GM04503 (cell line): ENCODE measurements at regions not wholly inside any gene's neighbourhood (a gene's known extent, or its start where the extent isn't known, plus 50 kb on each side); places are given as distances from the start of the nearest gene placed in this dataset.
A peak's percentile ranks its signal among the peaks of the same experiment; 100 is the strongest.
"Not testable (repeated sequence)": the region's sequence is repeated elsewhere in the genome, so short reads cannot be mapped to it uniquely, and the experiment has no call there.

ENCODE experiments used
- DNase-seq: peaks from one replicate; pipeline ENCODE4 v3.0.0-alpha.2; 2012; ENCODE audit warnings: low read depth

DNA sequence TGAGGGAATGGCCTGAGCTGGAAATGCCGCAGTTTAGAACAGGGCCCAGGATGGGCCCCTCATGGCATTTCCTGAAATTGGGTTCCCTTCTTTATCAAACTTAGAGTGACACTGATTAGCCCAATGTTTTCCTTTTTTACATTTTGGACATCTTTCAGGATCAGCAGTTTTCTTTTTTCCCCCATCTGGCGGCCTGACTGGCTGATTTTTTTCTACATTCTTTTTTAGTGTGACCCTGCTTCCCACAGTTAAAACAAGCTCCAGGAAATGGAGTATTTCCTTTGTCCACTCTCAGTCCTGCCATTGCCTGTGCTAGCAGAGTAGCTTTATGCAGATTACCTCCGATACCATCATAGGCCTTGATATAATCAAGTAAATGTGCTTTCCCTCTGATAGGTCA lies 185.8 kb upstream of the IGF1 start:
- DNase-seq, result not testable (repeated sequence)

DNA sequence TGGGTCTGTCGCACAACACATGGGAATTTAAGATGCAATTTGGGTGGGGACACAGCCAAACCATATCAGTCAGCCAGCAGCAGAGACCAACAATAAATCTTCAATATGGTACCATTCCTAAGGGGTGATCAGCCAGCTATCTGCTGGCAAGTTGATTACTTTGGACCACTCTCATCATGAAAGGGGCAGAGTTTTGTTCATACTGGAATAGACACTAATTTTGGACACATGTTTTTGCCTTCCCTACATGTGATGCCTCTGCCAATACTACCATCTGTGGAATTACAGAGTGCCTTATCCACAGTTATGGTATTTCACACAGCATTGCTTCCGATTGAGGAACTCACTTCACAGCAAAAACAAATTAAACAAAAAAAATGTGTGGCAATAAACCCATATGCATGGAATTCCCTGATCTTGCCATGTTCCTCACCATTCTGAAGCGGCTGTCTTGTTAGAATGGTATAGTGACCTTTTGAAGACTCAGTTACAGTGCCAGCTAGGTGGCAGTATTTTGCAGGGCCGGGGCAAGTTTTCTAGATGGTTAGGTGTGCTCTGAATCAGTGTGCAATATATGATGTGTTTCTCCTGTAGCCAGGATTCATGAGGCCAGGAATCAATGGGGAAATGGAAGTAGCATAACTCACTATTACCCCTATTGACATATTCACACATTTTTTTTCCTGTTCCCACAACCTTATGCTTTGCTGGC lies 179.0 kb upstream of the IGF1 start:
- no peak for DNase-seq

DNA sequence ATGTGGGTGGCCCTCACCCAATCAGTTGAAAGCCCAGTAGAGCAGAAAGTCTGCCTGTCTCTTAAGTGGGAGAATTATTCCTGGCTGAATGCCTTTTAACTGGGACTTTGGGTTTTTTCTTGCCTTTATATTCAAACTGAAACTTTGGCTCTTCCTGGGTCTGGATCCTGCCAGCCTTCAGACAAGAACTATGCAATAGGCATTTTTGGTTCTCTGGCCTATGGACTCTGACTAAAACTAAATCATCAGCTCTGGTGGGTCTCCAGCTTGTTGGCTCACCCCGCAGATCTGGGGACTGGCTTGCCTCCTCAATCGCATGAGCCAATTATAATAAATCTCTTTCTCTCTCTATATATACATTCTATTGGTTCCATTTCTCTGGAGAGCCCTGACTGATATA lies 173.0 kb upstream of the IGF1 start:
- no peak for DNase-seq

DNA sequence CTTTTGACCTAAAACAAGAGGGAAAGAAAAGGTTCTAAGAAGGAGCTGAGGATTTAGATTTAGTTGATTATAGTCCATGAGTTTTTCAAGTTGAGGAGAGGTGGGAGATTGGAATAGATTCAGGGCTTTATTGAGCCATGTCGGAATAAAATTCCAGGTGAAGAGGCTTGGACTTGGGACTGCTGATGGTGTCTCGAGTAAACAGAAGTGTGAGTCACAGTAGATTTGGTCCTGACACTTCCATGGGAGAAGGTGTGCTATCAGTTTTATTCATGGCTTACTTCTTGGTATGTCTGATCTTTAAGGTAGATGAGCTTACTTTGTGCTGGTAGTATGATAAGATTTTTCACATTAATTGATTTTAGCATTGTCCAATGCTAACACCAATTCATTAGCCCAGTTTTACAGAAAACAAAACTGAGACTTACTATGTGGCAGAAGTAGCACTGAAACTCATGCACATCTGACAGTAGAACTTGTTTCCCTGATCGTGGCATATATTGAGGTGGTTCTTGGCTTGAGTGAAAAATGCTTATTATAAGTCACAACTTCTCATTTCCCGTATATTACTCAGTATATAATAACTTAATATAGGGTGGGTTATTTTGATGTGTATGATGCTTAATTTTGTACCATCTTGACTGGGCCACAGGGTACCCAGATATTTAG lies 172.4 kb upstream of the IGF1 start:
- no peak for DNase-seq

DNA sequence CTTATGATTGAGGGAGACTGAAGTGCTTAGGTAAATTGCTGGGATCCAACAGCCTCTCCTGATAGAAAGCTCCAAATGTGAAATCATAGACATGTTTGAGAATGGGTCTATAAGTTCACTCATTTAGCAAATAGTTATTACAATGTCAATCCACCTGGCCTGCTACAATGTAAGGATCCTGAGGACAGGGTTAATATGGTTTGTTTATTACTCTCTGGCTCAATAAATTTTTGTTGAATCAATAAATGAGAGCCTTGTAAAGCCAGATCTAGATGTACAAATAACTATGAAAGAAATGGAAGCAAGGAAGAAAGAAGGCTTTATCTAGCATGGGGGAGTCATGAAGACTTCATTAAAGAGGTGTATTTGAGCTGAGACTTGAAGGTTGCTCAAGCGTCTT lies 165.6 kb upstream of the IGF1 start:
- no peak for DNase-seq

DNA sequence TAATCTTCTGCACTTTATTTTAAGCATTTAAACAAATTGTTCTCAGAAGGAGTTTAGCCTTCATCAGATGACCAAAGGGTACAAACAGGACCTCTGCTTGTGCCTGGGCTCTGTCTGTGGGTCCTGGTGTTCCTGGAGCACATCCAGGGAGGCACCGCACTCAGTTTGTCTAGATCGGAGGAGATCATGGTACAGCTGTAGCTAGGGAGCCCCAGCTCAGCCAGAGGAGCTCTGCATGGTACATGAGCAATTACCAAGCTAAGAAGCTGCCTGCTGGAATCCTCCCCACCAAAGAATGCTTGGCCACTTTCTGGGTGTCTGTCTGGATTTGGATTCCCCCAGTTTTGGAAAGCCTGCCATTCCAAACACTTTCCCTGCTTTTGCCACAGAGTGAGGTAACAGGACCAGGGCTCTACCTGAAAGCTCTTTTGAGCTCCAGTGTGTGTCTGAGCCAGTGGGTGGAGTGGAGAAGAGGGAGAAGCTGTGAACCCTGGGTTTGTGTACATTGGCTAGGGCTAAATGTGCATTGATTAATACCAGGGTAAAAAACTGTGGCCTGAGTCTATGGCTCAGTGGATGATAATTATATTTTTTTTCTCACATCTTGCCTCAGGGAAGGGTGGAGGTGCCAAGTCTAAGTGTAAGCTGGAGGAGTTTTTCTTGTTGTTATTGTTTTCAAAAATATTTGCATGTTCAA lies 163.7 kb upstream of the IGF1 start:
- DNase-seq, result no peak

DNA sequence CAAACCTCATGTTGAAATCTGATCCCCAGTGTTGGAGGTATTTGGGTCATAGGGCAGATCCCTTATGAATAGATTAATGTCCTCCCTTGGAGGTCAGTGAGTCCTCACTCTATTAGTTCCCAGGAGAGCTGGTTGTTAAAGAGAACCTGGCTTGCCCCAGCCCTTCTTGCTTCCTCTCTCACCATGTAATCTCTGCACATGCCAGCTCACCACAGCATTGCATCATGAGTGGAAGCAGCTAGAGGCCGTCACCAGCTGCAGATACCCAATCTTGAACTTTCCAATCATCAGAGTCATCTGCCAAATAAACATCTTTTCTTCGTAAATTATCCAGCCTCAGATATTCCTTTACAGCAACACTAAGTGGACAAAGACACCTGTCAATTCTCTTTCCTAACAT lies 161.8 kb upstream of the IGF1 start:
- no peak for DNase-seq

DNA sequence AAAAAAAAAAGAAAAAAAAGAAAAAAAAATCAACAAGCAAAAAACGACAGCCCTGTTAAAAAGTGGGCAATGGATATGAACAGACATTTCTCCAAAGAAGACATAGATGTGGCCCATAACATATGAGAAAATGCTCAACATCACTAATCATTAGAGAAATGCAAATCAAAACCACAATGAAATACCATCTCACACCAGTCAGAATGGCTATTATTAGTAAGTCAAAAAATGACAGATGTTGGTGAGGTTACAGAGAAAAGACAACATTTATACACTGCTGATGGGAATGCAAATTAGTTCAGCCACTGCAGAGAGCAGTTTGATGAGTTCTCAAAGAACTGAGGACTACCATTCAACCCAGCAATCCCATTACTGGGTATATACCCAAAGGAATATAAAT lies 160.3 kb upstream of the IGF1 start:
- not testable (repeated sequence) for DNase-seq

DNA sequence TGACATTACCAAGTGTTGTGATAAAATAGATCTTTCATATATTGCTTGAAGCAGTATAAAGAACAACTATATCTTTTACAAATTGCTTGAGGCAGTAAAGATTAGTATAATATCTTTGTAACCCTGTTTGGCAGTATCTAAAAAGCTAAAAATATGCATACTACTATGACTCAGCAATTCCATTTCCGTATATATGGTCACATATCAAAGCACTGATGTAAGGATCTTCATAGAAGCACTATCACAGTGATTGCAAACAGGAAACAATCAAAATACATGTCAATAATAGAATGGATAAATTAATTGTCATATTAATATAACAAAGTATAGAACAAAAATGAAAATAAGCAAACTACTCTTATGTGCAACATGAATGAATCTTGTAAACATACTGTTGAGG lies 158.4 kb upstream of the IGF1 start:
- DNase-seq, result no peak

DNA sequence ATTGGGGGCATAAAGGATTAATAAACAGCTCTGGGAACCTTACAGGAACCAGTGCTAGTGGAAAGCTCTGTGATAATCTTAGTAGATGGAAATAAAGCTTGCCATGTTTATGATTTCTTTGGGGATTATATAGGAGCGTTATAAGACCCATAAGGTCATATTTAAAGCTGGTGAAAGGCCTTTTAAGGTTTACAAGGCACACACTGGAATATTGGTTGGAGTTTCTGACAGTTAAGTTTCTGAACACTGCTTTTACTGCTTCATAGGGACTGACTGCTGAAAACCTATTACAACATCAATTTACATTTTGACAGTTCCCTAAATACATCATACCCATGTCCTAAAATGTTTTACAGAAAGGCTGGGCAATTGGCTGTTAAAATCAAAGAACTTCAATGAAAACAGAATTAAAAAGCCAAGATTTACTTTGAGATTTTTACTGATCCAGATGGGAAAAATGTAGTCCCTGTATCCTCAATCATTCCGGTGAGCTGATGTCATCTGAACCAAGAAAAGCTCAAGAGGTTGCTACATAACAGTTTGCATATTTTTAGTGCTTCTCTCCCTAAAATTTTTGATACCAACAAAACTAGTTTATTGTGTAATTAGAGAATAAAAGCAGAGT lies 153.7 kb upstream of the IGF1 start:
- DNase-seq, result peak; percentile 90

DNA sequence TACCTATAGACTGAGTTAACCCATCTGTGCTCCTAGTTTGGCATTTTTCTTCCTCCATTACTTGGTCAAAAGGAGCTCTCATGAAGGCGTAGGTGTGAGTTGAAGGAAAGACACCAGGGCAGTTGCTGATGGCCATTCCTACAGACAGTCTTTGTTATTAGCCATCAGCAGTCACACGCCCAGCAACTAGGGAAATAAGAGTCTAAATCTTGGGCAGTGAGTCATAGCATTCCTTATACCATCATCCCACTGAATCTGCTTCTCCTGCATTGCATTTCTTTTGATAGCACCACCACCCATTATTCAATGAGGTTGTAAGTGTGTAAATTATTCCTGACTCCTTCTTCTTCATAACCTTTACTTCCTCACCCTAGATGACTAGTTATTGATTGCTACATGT lies 150.9 kb upstream of the IGF1 start:
- DNase-seq, result peak; percentile 81

DNA sequence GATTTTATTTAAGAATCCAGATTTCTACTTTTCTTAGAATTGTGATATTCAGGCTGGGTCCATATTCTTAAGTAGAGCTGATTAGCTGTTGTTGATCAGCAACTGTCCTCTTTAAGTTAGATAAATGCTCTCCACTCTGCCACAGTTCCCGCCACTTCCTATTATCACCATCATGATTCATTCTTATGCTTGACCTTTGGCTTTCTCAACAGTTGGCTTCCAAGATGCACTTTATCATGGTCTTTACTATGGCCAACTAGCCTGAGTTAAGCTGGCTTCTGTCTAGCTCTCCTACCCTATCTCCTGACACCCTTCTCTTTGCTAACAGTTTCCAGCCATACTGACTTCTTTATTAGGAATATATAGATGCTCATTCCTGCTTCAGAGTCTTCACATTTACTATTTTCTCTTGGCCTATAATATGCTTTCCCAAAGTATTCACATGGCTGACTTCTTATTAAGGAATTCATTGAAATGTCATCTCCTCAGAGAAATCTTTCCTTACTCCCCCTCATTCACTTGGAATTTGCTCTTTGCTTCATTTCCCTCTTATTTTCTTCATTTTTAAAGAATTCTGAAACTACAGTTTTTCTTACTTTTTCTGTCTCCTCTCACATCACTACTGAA lies 149.0 kb upstream of the IGF1 start:
- DNase-seq, result no peak

DNA sequence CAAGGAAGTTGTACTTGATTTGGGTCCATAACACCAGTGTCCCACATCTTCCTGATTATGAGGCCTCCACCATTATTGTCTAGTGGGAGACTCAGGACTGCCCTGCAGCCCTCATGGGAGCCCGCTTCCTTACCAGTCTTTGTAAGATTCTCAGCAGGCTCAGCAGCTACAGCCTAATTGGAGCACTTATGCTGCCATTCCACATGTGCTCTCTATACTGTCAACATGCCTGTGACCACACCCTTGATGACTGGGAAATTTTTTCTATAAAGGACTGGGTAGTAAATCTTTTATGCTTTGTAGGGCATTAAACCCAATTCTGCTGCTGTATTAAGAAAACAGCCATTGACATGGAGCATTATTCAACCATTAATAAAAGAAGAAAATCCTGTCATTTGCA lies 145.5 kb upstream of the IGF1 start:
- DNase-seq, result no peak

DNA sequence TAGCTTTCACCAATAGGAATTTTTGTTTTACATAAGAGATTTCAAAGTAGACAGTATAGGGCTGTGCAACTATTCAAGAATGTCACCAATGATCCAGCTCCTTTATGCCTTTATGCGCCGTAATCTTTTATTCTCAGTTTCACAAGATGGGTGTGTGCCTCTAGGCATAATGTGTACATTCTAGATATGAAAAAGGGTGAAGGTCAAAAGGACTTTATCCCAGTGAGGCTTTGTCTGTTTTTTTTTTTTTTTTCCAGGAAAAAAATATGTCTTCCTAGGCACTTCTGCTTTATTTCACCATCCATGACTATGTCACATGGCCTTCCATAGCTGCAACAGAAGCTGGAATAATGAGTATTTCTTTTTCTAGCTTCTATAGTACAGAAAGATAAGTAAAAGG lies 142.3 kb upstream of the IGF1 start:
- DNase-seq, result no peak

DNA sequence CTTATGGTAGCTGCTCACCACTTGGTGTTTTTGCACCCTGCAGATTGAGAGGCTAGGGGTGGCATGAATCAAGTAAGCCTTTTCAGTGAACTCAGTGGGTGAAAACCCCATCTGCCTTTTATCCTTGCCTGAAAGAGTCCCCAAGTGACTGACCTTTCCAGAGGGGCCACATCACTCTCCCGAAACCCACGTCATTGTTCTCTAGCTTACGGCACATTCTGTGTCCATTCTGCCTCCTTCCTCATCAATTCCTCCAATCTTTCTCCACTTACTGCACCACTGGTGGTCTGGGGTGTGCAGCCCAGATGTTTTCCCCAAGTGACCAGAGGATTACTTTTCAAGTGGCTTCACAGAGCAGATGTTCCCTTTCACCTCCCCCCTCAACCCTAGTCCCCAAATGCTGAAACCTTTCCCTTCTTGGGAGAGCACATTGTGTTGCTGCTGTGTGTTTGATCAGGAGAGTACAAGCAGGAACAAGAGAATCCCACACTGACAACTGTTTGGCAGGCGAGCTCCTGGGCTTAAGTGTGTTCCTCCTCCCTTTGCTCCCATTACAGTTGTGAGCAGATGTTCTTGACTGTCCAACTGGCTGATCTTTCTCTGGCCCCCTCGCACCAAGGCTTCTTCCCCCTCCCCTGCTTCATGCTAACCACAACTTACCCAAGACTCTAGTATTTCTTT lies 138.0 kb upstream of the IGF1 start:
- no peak for DNase-seq

DNA sequence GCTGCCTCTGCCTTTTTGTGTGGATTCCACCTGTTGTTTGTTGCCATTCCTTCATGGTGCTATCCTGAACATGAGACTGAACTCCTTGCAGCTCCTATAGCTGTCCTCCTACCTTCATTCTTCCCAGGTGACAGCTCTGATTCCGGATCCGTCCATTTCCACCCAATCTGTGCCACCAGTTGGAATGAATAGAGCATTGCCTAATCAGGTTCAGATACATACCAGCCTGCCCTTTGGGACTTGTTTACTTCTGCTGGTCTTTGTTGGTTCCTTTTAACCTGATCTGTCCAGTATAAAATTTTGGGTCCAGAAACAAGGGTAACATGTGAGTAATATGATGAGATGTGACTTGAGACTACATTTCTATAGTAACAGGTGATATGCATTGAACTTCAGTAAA lies 136.3 kb upstream of the IGF1 start:
- DNase-seq, result no peak

DNA sequence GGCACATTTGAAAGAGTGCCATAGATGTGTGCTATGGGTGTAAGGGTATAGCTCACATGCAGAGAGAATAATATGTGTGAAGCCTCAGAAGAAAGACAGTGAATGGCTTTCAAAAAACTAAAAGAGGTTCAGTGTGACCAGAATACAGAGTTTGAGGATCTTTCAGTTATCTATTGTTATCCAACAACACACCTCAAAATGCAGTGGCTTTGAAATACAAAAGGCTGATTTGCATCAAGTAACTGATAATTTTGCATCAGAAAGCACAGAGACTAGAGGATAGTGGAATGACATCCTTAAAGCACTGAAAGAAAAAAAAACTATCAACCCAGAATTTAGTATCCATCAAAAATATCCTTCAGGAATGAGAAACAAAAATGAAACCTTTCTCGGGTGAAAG lies 131.6 kb upstream of the IGF1 start:
- no peak for DNase-seq

DNA sequence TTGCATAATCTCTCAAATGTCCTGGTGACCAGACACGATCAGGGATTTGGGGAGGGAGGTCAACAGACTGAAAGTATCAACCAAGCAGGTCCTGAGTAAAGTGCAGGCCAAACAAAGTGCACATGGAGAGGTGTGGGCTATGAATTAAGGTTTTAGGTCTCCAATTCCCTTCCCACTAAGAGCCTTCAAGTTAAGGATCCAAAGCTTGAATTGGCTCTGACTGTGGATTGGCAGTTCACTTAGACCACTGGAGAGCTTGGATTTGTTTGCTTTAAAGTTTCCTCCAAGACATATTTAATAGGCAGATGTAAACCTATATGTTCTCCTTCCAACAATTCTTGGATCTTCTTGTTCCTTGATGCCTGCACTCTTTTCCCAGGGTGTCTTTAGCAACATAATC lies 129.6 kb upstream of the IGF1 start:
- no peak for DNase-seq

DNA sequence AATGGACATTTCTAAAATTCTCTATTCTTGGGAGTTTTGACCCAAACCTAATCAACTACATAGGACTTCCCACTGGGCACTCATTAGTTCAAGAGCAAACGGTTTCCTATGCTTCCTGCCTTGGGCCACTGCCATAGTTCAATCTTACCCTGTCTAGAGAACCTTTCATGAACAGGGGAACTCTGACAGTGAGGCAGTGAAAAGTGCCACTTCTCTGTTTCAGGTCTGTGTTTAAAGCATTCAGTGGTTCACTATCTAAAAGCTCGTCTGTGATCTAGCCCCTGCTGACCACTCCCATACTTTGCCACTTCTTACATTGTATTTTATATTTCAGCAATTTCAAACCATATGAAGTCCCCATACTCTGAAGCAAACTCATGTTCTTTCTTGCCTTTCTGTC lies 122.7 kb upstream of the IGF1 start:
- DNase-seq, result no peak

DNA sequence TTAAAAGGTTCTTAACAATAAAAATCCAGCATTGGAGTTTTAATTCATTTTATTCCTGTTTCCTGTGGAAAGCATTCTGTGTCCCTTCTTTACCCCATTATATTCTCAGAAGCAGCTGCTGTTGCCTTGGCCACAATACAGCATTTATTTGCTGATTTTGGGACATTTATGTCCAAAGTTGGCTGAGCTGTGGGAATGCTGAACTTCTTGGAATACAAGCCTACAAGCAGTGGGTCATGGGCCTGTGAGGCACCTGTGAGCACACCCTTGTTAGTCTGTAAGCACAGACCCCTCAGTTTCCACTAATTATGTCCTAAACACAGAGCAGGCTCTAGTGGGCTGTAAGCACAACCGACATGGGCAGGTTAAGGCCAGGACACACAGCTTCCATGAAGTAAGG lies 122.2 kb upstream of the IGF1 start:
- no peak for DNase-seq

DNA sequence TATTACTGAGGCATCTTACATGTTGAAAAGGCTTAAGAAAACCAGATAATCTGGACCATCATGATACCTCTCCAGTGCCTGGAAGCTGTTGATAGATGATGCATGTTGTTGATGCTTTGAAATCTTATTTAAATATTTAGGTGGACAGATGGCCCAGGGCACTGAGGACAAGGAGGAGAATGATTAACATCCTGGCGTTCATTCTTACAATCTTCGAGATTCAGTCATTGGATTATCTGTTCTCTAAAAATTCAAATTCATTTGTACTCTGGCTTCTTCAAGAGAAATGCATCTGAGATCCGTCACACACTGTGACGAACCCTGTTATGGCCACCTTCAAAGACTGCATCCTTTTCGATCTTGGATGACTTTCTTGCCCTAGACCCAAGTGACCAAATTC lies 121.3 kb upstream of the IGF1 start:
- DNase-seq, result no peak

DNA sequence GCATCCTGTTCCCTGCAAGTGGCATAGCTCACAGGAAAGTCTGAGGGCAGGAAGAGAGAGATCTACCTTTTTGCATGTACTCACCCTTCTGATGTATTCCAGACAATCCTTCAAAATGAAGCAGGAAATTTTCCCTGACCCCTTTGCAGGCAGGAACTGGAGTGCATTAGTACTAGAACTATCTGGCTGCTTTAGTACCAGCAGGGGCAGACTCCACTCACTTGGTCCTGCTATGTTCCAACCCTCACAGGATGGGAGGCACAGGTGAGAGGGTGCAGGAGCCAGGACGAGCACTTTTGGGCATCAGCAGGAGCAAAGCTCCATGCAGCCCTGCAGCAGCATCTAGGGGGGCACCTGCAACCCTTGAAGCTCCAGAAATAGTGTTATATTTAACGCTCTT lies 116.3 kb upstream of the IGF1 start:
- no peak for DNase-seq
